ENCODE measurements at regions not wholly inside any gene's neighbourhood (a gene's known extent, or its start where the extent isn't known, plus 50 kb on each side); places are given as distances from the start of the nearest gene placed in this dataset.

DNA sequence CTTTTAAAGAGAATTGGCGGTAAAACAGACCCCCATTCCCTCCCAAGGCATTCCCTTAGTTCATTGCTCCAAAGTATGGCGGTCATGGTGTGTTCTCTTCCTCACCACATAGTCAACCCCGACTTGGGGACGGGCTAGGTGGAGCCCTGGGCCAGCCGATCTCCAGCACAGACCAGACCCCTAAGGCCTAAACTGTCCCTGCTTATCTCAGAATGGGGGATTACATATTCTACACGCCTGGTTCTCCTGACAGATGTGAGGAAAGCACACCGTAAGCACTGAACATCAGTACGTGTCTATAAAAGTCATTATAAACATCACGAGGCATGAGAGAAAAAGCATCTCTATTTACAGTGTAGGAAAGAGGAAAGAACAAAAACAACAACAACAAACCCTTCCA lies 244.5 kb upstream of the STT3B start (continued):
- TF ChIP-seq ZNF891 (CRISPR knock-in tag; IDR thresholded peaks at IDR 0.05) (no peak), BRCA1 (CRISPR knock-in tag; IDR thresholded peaks at IDR 0.05) (no peak)

DNA sequence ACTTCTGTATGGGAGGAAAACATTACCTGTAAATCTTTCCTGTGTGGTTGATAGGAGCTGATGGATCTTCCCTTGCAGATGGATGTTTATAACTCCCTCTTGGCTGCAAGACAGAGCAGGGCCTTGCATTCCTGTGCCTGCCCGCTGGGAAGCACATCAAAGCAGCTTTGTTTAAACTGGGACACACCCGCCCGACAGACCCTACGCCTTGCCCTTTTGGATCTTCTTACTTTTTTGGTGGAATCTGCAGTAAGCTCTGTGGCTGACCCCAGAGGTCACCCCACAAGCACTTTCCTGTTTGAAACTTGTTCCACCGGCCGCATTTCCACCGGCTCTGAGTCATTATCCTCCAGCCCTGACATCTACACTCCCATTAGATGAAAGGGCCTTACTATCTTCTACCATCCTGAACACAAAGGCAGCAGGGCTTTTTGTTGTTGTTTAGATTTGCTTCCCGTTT lies 244.1 kb upstream of the STT3B start:
- intact Hi-C loops (cut with micrococcal nuclease; ENCODE audit: unreplicated experiment) (loop anchor here (1.0 to 5.0 kb wide), 5 partner anchors 54 to 244 kb away; partner anchors contain the start of gene STT3B), in situ Hi-C loops (cut with HindIII; ENCODE audit: extremely low pct_ligation_motif_present, low pct_unique_long_range_greater_than_20kb) (no loop called here)
- ChIA-PET POLR2A (interaction anchor here (1.0 to 1.6 kb wide), 5 partner anchors 58 to 244 kb away, joined by 3 to 12 read pairs (median 6); partner anchors contain the start of gene STT3B), CTCF (ENCODE audit: low intra/inter-chr PET ratio, low total read pairs) (no interaction called here)
- H4K20me1 ChIP-seq (ENCODE audit: insufficient read depth, low read length), result no peaks in the 10 kb centered on the region
- peak; percentile 89 for ATAC-seq
- H3K9ac ChIP-seq (ENCODE audit: insufficient read depth, low read depth, low read length), result peak overlapping the region; percentile 12; the same call in 1 of the 2 replicates
- peak; percentile 97 for DNase-seq (ENCODE audit: low spot score)
- H3K79me2 ChIP-seq (ENCODE audit: insufficient read depth, low read length), result no peaks in the 10 kb centered on the region
- peak overlapping the region; percentile 75 for H3K27ac ChIP-seq (ENCODE audit: extremely low read length, insufficient read depth, low read length)
- peak overlapping the region in 1 of 3 experiments; percentile 7; a peak in 1 of 6 replicates for H3K4me3 ChIP-seq (replicated peaks in 1 of 3; ENCODE audit: insufficient read depth in 1 of 3, low read depth in 2 of 3, low read length in 3 of 3)
- H3K4me2 ChIP-seq (ENCODE audit: low read depth, low read length), result peak overlapping the region; percentile 40
- no TSS peak for BruUV-seq (replicated peaks)
- H3K9me3 ChIP-seq (ENCODE audit: low read length), result no peaks in the 10 kb centered on the region
- H3K4me1 ChIP-seq (ENCODE audit: insufficient read depth, low read length), result peaks cover 97% of the 10 kb centered on the region
- H3K36me3 ChIP-seq (replicated peaks in 1 of 2; ENCODE audit: control insufficient read depth in 1 of 2, insufficient read depth in 2 of 2, low read length in 2 of 2), result no peaks in the 10 kb centered on the region
- H2AFZ ChIP-seq (ENCODE audit: low read length), result no peak overlapping the region
- whole genome bisulfite sequencing (ENCODE audit: low lambda C conversion rate), result under 1% methylated on average over 8 of the region's 8 CpGs
- no peaks in the 10 kb centered on the region for H3K27me3 ChIP-seq (ENCODE audit: control insufficient read depth in 1 of 2, insufficient read depth in 2 of 2, low read length in 2 of 2)
- FAIRE-seq, result peak; percentile 90
- TF ChIP-seq RELA (CRISPR knock-in tag; IDR thresholded peaks at IDR 0.05) (no peak), ZNF605 (CRISPR knock-in tag; IDR thresholded peaks at IDR 0.05) (peak; percentile 81; the same call in 1 of the 2 replicates), SKI (IDR thresholded peaks at IDR 0.05; ENCODE audit: partially characterized antibody) (peak; percentile 38), NCOA1 (CRISPR knock-in tag; IDR thresholded peaks at IDR 0.05) (no peak), DPF2 (CRISPR knock-in tag; IDR thresholded peaks at IDR 0.05; ENCODE audit: borderline replicate concordance, low read depth) (peak; percentile 69; the same call in 1 of the 2 replicates), ISL2 (CRISPR knock-in tag; IDR thresholded peaks at IDR 0.05) (peak; percentile 94), NFE2L1 (CRISPR knock-in tag; IDR thresholded peaks at IDR 0.05; ENCODE audit: borderline replicate concordance) (no peak), ZNF616 (CRISPR knock-in tag; IDR thresholded peaks at IDR 0.05; ENCODE audit: low read depth) (no peak), CBFB (CRISPR knock-in tag; IDR thresholded peaks at IDR 0.05) (peak; percentile 59; the same call in 1 of the 2 replicates), NCOR1 (IDR thresholded peaks at IDR 0.05; ENCODE audit: borderline replicate concordance, low read length) (peak; percentile 39; the same call in 1 of the 2 replicates), NFRKB (IDR thresholded peaks at IDR 0.05) (no peak), NFKB2 (CRISPR knock-in tag; IDR thresholded peaks at IDR 0.05; ENCODE audit: borderline replicate concordance) (no peak), ZNF777 (CRISPR knock-in tag; IDR thresholded peaks at IDR 0.05) (no peak), KAT8 (CRISPR knock-in tag; IDR thresholded peaks at IDR 0.05) (peak; percentile 61), ZKSCAN5 (CRISPR knock-in tag; IDR thresholded peaks at IDR 0.05) (no peak), KDM6A (CRISPR knock-in tag; IDR thresholded peaks at IDR 0.05; ENCODE audit: low read depth) (peak; percentile 72), RBM22 (optimal IDR thresholded peaks at IDR 0.05; ENCODE audit: low read length) (no peak)
- TF ChIP-seq, protein P1, sequence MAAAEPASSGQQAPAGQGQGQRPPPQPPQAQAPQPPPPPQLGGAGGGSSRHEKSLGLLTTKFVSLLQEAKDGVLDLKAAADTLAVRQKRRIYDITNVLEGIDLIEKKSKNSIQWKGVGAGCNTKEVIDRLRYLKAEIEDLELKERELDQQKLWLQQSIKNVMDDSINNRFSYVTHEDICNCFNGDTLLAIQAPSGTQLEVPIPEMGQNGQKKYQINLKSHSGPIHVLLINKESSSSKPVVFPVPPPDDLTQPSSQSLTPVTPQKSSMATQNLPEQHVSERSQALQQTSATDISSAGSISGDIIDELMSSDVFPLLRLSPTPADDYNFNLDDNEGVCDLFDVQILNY (CRISPR knock-in tag; conservative IDR thresholded peaks at IDR 0.05), result no peak
- TF ChIP-seq, protein P2, sequence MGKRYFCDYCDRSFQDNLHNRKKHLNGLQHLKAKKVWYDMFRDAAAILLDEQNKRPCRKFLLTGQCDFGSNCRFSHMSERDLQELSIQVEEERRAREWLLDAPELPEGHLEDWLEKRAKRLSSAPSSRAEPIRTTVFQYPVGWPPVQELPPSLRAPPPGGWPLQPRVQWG (CRISPR knock-in tag; IDR thresholded peaks at IDR 0.05; ENCODE audit: borderline replicate concordance, low read depth), result no peak
- TF ChIP-seq, protein P3, sequence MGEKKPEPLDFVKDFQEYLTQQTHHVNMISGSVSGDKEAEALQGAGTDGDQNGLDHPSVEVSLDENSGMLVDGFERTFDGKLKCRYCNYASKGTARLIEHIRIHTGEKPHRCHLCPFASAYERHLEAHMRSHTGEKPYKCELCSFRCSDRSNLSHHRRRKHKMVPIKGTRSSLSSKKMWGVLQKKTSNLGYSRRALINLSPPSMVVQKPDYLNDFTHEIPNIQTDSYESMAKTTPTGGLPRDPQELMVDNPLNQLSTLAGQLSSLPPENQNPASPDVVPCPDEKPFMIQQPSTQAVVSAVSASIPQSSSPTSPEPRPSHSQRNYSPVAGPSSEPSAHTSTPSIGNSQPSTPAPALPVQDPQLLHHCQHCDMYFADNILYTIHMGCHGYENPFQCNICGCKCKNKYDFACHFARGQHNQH (CRISPR knock-in tag; IDR thresholded peaks at IDR 0.05), result peak; percentile 86; the same call in 1 of the 2 replicates
- TF ChIP-seq, protein P4, sequence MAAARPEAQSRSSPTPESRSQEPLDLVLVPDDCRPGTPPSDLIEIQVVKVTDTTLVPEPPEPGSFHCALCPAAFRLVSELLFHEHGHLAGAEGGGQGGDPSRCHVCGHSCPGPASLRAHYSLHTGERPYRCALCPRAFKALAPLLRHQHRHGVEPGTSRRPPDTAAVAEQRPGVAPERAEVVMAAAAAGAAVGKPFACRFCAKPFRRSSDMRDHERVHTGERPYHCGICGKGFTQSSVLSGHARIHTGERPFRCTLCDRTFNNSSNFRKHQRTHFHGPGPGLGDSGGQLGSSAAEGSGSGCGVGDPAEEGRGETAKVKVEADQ (CRISPR knock-in tag; IDR thresholded peaks at IDR 0.05; ENCODE audit: borderline replicate concordance), result no peak

All from HepG2 (cell line).